HepG2 (cell line): ENCODE measurements at regions not wholly inside any gene's neighbourhood (a gene's known extent, or its start where the extent isn't known, plus 50 kb on each side); places are given as distances from the start of the nearest gene placed in this dataset.

Experiments
- ADNP ChIP-seq: sonication (generic); formaldehyde crosslinking; IDR thresholded peaks from 2 replicates; pipeline ENCODE4 v1.4.0; 2020; ENCODE audit warnings: missing genetic modification reagents
- BRD4 ChIP-seq: sonication (generic); formaldehyde crosslinking; IDR thresholded peaks from 2 replicates; pipeline ENCODE4 v1.4.0; 2020; ENCODE audit warnings: missing genetic modification reagents
- CC2D1A ChIP-seq: sonication (generic); formaldehyde crosslinking; IDR thresholded peaks from 2 replicates; pipeline ENCODE4 v1.8.1; 2023; ENCODE audit warnings: mild to moderate bottlenecking, missing genetic modification reagents
- MBNL3 ChIP-seq: fragments of 250-450 bp; sonication (Bioruptor Pico); conservative IDR thresholded peaks from 2 replicates; pipeline ENCODE4 v1.8.0; 2022; ENCODE audit warnings: mild to moderate bottlenecking, inconsistent platforms
- NFE2 ChIP-seq: sonication (generic); formaldehyde crosslinking; IDR thresholded peaks from 2 replicates; pipeline ENCODE4 v1.4.0; 2020; ENCODE audit warnings: missing genetic modification reagents
- PHF20 ChIP-seq: sonication (generic); formaldehyde crosslinking; IDR thresholded peaks from 2 replicates; pipeline ENCODE4 v1.5.0; 2020; ENCODE audit warnings: mild to moderate bottlenecking, missing genetic modification reagents
- PHF21A ChIP-seq: sonication (generic); formaldehyde crosslinking; IDR thresholded peaks from 2 replicates; pipeline ENCODE4 v1.5.0; 2020; ENCODE audit warnings: mild to moderate bottlenecking, missing genetic modification reagents
- RARG ChIP-seq: sonication (generic); formaldehyde crosslinking; IDR thresholded peaks from 2 replicates; pipeline ENCODE4 v1.4.0; 2020; ENCODE audit warnings: low read depth, mild to moderate bottlenecking, missing genetic modification reagents
- TAF1 ChIP-seq: sonication (generic); formaldehyde crosslinking; IDR thresholded peaks from 2 replicates; pipeline ENCODE4 v1.4.0; 2020; ENCODE audit warnings: missing genetic modification reagents
- ZNF180 ChIP-seq: sonication (generic); formaldehyde crosslinking; IDR thresholded peaks from 2 replicates; pipeline ENCODE4 v1.4.0; 2020; ENCODE audit warnings: low read depth, missing genetic modification reagents, borderline replicate concordance
- ZNF615 ChIP-seq: sonication (generic); formaldehyde crosslinking; IDR thresholded peaks from 2 replicates; pipeline ENCODE4 v1.5.0; 2020; ENCODE audit warnings: mild to moderate bottlenecking, missing genetic modification reagents, borderline replicate concordance
- ZNF782 ChIP-seq: sonication (generic); formaldehyde crosslinking; IDR thresholded peaks from 2 replicates; pipeline ENCODE4 v1.4.0; 2020; ENCODE audit warnings: missing genetic modification reagents, mild to moderate bottlenecking, borderline replicate concordance
- TF ChIP-seq, protein P1 (sequence below): sonication (generic); formaldehyde crosslinking; IDR thresholded peaks from 2 replicates; pipeline ENCODE4 v1.4.0; 2020; ENCODE audit warnings: missing genetic modification reagents, borderline replicate concordance
- TF ChIP-seq, protein P2 (sequence below): sonication (generic); formaldehyde crosslinking; IDR thresholded peaks from 2 replicates; pipeline ENCODE4 v1.4.0; 2020; ENCODE audit warnings: missing genetic modification reagents
- TF ChIP-seq, protein P3 (sequence below): fragments of 450-650 bp; IDR thresholded peaks from 2 replicates; pipeline ENCODE4 v1.6.1; 2017; ENCODE audit warnings: mild to moderate bottlenecking
- TF ChIP-seq, protein P4 (sequence below): sonication (generic); formaldehyde crosslinking; IDR thresholded peaks from 2 replicates; pipeline ENCODE4 v1.8.0; 2022; ENCODE audit warnings: missing genetic modification reagents, mild to moderate bottlenecking, borderline replicate concordance
- TF ChIP-seq, protein P5 (sequence below): sonication (generic); formaldehyde crosslinking; IDR thresholded peaks from 2 replicates; pipeline ENCODE4 v1.5.0; 2020; ENCODE audit warnings: missing genetic modification reagents, mild to moderate bottlenecking, borderline replicate concordance

DNA sequence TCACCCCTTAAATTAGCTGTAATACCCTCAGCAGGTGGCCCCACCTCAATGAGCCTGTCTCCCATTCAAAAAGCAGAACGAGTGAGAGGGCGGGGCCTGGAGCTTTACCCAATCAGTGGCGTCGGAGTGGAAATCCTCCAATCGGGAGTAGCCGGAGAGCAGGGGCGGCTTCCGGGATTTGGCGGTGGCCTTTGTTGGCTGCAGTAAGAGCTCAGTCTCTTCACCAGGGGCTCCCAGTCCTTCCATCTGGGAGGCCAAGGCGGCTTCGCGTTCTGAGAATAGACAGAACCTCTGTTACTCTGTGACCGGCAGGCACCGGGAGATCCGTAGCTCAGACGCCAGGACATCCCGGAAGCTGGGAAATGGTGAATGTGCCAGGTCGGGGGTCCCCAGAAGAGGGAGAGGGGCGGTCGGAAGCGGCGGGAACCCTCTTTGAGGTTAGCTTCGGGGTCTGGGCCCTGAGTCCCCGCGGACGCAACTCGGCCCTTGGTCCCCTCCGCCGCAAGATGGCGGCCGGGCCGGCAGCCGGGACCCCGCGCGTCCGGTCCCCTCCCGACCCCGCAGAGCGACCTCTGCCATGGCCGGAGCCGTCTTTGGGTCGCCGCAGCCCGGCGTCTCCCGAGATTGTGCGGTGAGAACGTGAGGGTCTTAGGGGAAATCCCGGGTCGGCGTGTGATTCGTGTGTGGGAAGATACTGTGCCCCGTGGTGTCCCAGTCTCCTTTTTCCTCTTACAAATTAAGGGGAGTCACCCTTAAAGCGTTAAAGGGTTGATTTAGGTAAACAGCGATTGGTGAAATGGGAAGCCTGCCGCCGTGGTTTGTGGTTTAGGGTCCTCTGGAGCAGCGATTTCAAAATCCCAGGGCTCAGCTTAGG lies 160.3 kb upstream of the ZNF267 start (continued):
- TF ChIP-seq, protein P1, sequence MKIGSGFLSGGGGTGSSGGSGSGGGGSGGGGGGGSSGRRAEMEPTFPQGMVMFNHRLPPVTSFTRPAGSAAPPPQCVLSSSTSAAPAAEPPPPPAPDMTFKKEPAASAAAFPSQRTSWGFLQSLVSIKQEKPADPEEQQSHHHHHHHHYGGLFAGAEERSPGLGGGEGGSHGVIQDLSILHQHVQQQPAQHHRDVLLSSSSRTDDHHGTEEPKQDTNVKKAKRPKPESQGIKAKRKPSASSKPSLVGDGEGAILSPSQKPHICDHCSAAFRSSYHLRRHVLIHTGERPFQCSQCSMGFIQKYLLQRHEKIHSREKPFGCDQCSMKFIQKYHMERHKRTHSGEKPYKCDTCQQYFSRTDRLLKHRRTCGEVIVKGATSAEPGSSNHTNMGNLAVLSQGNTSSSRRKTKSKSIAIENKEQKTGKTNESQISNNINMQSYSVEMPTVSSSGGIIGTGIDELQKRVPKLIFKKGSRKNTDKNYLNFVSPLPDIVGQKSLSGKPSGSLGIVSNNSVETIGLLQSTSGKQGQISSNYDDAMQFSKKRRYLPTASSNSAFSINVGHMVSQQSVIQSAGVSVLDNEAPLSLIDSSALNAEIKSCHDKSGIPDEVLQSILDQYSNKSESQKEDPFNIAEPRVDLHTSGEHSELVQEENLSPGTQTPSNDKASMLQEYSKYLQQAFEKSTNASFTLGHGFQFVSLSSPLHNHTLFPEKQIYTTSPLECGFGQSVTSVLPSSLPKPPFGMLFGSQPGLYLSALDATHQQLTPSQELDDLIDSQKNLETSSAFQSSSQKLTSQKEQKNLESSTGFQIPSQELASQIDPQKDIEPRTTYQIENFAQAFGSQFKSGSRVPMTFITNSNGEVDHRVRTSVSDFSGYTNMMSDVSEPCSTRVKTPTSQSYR (CRISPR knock-in tag): peak; percentile 24; the same call in 1 of the 2 replicates
- no peak for TF ChIP-seq NFE2
- TF ChIP-seq, protein P2, sequence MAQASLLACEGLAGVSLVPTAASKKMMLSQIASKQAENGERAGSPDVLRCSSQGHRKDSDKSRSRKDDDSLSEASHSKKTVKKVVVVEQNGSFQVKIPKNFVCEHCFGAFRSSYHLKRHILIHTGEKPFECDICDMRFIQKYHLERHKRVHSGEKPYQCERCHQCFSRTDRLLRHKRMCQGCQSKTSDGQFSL (CRISPR knock-in tag): peak; percentile 66
- no peak for TF ChIP-seq MBNL3 (CRISPR knock-in tag)
- no peak for TF ChIP-seq CC2D1A (CRISPR knock-in tag)
- TF ChIP-seq, protein P3, sequence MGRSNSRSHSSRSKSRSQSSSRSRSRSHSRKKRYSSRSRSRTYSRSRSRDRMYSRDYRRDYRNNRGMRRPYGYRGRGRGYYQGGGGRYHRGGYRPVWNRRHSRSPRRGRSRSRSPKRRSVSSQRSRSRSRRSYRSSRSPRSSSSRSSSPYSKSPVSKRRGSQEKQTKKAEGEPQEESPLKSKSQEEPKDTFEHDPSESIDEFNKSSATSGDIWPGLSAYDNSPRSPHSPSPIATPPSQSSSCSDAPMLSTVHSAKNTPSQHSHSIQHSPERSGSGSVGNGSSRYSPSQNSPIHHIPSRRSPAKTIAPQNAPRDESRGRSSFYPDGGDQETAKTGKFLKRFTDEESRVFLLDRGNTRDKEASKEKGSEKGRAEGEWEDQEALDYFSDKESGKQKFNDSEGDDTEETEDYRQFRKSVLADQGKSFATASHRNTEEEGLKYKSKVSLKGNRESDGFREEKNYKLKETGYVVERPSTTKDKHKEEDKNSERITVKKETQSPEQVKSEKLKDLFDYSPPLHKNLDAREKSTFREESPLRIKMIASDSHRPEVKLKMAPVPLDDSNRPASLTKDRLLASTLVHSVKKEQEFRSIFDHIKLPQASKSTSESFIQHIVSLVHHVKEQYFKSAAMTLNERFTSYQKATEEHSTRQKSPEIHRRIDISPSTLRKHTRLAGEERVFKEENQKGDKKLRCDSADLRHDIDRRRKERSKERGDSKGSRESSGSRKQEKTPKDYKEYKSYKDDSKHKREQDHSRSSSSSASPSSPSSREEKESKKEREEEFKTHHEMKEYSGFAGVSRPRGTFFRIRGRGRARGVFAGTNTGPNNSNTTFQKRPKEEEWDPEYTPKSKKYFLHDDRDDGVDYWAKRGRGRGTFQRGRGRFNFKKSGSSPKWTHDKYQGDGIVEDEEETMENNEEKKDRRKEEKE: no peak
- TF ChIP-seq BRD4 (CRISPR knock-in tag): peak; percentile 98
- TF ChIP-seq PHF20 (CRISPR knock-in tag): peak; percentile 68; the same call in 1 of the 2 replicates
- peak; percentile 92 for TF ChIP-seq ZNF615 (CRISPR knock-in tag)
- peak; percentile 84; the same call in 1 of the 2 replicates for TF ChIP-seq PHF21A (CRISPR knock-in tag)
- TF ChIP-seq, protein P4, sequence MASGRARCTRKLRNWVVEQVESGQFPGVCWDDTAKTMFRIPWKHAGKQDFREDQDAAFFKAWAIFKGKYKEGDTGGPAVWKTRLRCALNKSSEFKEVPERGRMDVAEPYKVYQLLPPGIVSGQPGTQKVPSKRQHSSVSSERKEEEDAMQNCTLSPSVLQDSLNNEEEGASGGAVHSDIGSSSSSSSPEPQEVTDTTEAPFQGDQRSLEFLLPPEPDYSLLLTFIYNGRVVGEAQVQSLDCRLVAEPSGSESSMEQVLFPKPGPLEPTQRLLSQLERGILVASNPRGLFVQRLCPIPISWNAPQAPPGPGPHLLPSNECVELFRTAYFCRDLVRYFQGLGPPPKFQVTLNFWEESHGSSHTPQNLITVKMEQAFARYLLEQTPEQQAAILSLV: peak; percentile 95
- no peak for TF ChIP-seq ADNP (CRISPR knock-in tag)
- TF ChIP-seq ZNF180 (CRISPR knock-in tag): peak; percentile 94; the same call in 1 of the 2 replicates
- peak; percentile 100 for TF ChIP-seq TAF1
- TF ChIP-seq, protein P5, sequence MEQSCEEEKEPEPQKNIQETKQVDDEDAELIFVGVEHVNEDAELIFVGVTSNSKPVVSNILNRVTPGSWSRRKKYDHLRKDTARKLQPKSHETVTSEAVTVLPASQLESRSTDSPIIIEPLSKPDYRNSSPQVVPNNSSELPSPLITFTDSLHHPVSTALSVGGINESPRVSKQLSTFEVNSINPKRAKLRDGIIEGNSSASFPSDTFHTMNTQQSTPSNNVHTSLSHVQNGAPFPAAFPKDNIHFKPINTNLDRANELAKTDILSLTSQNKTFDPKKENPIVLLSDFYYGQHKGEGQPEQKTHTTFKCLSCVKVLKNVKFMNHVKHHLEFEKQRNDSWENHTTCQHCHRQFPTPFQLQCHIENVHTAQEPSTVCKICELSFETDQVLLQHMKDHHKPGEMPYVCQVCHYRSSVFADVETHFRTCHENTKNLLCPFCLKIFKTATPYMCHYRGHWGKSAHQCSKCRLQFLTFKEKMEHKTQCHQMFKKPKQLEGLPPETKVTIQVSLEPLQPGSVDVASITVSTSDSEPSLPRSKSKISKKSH: peak; percentile 95
- TF ChIP-seq RARG (CRISPR knock-in tag): no peak
- peak; percentile 19; the same call in 1 of the 2 replicates for TF ChIP-seq ZNF782
